ENCODE measurements at regions not wholly inside any gene's neighbourhood (a gene's known extent, or its start where the extent isn't known, plus 50 kb on each side); places are given as distances from the start of the nearest gene placed in this dataset.

GRCh38 chr6:98695091-98695801, 139.1 kb upstream of the POU3F2 start:
- RAD21 ChIA-PET (ENCODE audit: low non-redundant PET in 1 of 2, low total read pairs in 2 of 2, uncharacterized antibody in 2 of 2, unreplicated experiment in 2 of 2): no interaction called here
- ATAC-seq: no peak
- Histone ChIP-seq H3K9ac (ENCODE audit: low read length) (no peak overlapping the region), H3K27ac (ENCODE audit: low read depth, low read length) (no peak overlapping the region), H3K9me3 (ENCODE audit: control insufficient read depth in 1 of 2, insufficient read depth in 1 of 2, low read depth in 1 of 2, low read length in 2 of 2) (no peaks in the 10 kb centered on the region), H3K27me3 (ENCODE audit: insufficient read depth, low read length) (no peaks in the 10 kb centered on the region; the same call in 1 of the 2 replicates), H3K79me2 (ENCODE audit: insufficient read depth, low read length) (no peaks in the 10 kb centered on the region), H3K4me3 (replicated peaks in 1 of 2; ENCODE audit: low read depth in 1 of 2, low read length in 2 of 2) (no peak overlapping the region), H3K4me2 (ENCODE audit: low read length) (no peak overlapping the region), H3K36me3 (ENCODE audit: control insufficient read depth in 1 of 2, insufficient read depth in 2 of 2, low read length in 2 of 2) (no peaks in the 10 kb centered on the region), H3K4me1 (ENCODE audit: control insufficient read depth in 1 of 2, insufficient read depth in 2 of 2, low read length in 2 of 2) (no peaks in the 10 kb centered on the region), H3K9me2 (ENCODE audit: insufficient read depth) (no peaks in the 10 kb centered on the region), H2AFZ (ENCODE audit: low read depth, low read length, poor library complexity, severe bottlenecking) (no peak overlapping the region), H4K20me1 (ENCODE audit: insufficient read depth) (no peaks in the 10 kb centered on the region)
- CTCF ChIA-PET: no interaction called here
- intact Hi-C loops (cut with micrococcal nuclease): no loop called here
- no TSS peak for BruUV-seq (replicated peaks)
- TF ChIP-seq JUND (IDR thresholded peaks at IDR 0.05) (no peak), ZFX (IDR thresholded peaks at IDR 0.05) (no peak), ZNF274 (IDR thresholded peaks at IDR 0.05; ENCODE audit: low read depth, low read length) (no peak), ELF1 (IDR thresholded peaks at IDR 0.05; ENCODE audit: borderline replicate concordance, low read depth) (no peak), SP1 (IDR thresholded peaks at IDR 0.05; ENCODE audit: low read depth) (no peak), RAD21 (IDR thresholded peaks at IDR 0.05; ENCODE audit: low read depth) (no peak), REST (IDR thresholded peaks at IDR 0.05; ENCODE audit: low read depth) (no peak), TCF7L2 (IDR thresholded peaks at IDR 0.05; ENCODE audit: borderline replicate concordance, extremely low read depth, insufficient read depth, insufficient read length) (no peak), EZH2 (IDR thresholded peaks at IDR 0.05) (no peak), SIN3A (IDR thresholded peaks at IDR 0.05; ENCODE audit: low read depth) (no peak), ATF3 (IDR thresholded peaks at IDR 0.05) (no peak), MAX (IDR thresholded peaks at IDR 0.05) (no peak)
- POLR2A ChIA-PET: no interaction called here
- no peak for DNase-seq (ENCODE audit: low read depth, low spot score)

All from HCT116 (cell line).